ENCODE measurements at regions not wholly inside any gene's neighbourhood (a gene's known extent, or its start where the extent isn't known, plus 50 kb on each side); places are given as distances from the start of the nearest gene placed in this dataset.

- no peaks in the 10 kb centered on the region for H3K36me3 Mint-ChIP-seq
- H3K9me3 Mint-ChIP-seq: peaks cover 0 to 3% (median 0%) of the 10 kb centered on the region in 7 donors
- no peak for DNase-seq
Observed at GRCh38 chr7:145681159-145681558, 435.4 kb upstream of the CNTNAP2 start.

GRCh38 chr7:145665499-145666258, 450.9 kb upstream of the CNTNAP2 start:
- no peaks in the 10 kb centered on the region for H3K79me2 ChIP-seq (ENCODE audit: insufficient read depth, low read length)
- H3K27ac Mint-ChIP-seq: no peak overlapping the region
- no peak for TF ChIP-seq CTCF (IDR thresholded peaks at IDR 0.05)

More at GRCh38 chr7:145681159-145681558, 435.4 kb upstream of the CNTNAP2 start:
- H3K4me3 ChIP-seq (replicated peaks in 1 of 3; ENCODE audit: low read depth in 2 of 3, low read length in 3 of 3): no peak overlapping the region
- Mint-ChIP-seq H3K27ac (no peak overlapping the region), H3K4me1 (no peaks in the 10 kb centered on the region), H3K27me3 (ENCODE audit: low read depth in 3 of 3) (peaks cover 0 to 2% (median 0%) of the 10 kb centered on the region in 3 donors), H3K4me3 (no peak overlapping the region)
- no peak overlapping the region for H3K4me2 ChIP-seq (replicated peaks; ENCODE audit: extremely low read depth, low read length, poor library complexity, severe bottlenecking)
- intact Hi-C loops (cut with micrococcal nuclease): no loop called here
- no peaks in the 10 kb centered on the region for H3K36me3 ChIP-seq (replicated peaks in 1 of 2; ENCODE audit: control insufficient read depth in 1 of 2, insufficient read depth in 2 of 2, low read length in 2 of 2)
- H4K20me1 ChIP-seq (ENCODE audit: insufficient read depth, low read length): no peaks in the 10 kb centered on the region
- H3K9me3 ChIP-seq (replicated peaks in 1 of 2; ENCODE audit: control insufficient read depth in 1 of 2, insufficient read depth in 1 of 2, low read length in 2 of 2): peaks cover 0 to 10% of the 10 kb centered on the region in 2 donors
- H2AFZ ChIP-seq (ENCODE audit: insufficient read depth, low read depth, low read length, poor library complexity, severe bottlenecking): no peak overlapping the region
- no peaks in the 10 kb centered on the region for H3K27me3 ChIP-seq (ENCODE audit: control insufficient read depth in 2 of 2, insufficient read depth in 2 of 2, low read length in 2 of 2)
- H3K9ac ChIP-seq (ENCODE audit: insufficient read depth, low read length, poor library complexity, severe bottlenecking): no peak overlapping the region
- H3K27ac ChIP-seq (ENCODE audit: low read depth in 1 of 2, low read length in 2 of 2): no peak overlapping the region
- no peaks in the 10 kb centered on the region for H3K4me1 ChIP-seq (ENCODE audit: control insufficient read depth in 1 of 2, insufficient read depth in 2 of 2, low read length in 2 of 2)
- no peaks in the 10 kb centered on the region for H3K79me2 ChIP-seq (ENCODE audit: insufficient read depth, low read length)
- TF ChIP-seq CTCF (IDR thresholded peaks at IDR 0.05): no peak

More at GRCh38 chr7:145665499-145666258, 450.9 kb upstream of the CNTNAP2 start:
- Mint-ChIP-seq H3K4me3 (no peak overlapping the region), H3K27me3 (ENCODE audit: low read depth in 3 of 3) (peaks cover 0 to 2% (median 0%) of the 10 kb centered on the region in 3 donors), H3K4me1 (no peaks in the 10 kb centered on the region), H3K9me3 (peaks cover 0 to 13% (median 6%) of the 10 kb centered on the region in 7 donors), H3K36me3 (no peaks in the 10 kb centered on the region)
- Histone ChIP-seq H3K9me3 (replicated peaks in 1 of 2; ENCODE audit: control insufficient read depth in 1 of 2, insufficient read depth in 1 of 2, low read length in 2 of 2) (peaks cover 0 to 4% of the 10 kb centered on the region in 2 donors), H3K27me3 (ENCODE audit: control insufficient read depth in 2 of 2, insufficient read depth in 2 of 2, low read length in 2 of 2) (no peaks in the 10 kb centered on the region), H3K36me3 (replicated peaks in 1 of 2; ENCODE audit: control insufficient read depth in 1 of 2, insufficient read depth in 2 of 2, low read length in 2 of 2) (no peaks in the 10 kb centered on the region), H4K20me1 (ENCODE audit: insufficient read depth, low read length) (no peaks in the 10 kb centered on the region), H2AFZ (ENCODE audit: insufficient read depth, low read depth, low read length, poor library complexity, severe bottlenecking) (no peak overlapping the region), H3K9ac (ENCODE audit: insufficient read depth, low read length, poor library complexity, severe bottlenecking) (no peak overlapping the region), H3K27ac (ENCODE audit: low read depth in 1 of 2, low read length in 2 of 2) (no peak overlapping the region), H3K4me1 (ENCODE audit: control insufficient read depth in 1 of 2, insufficient read depth in 2 of 2, low read length in 2 of 2) (no peaks in the 10 kb centered on the region), H3K4me2 (replicated peaks; ENCODE audit: extremely low read depth, low read length, poor library complexity, severe bottlenecking) (no peak overlapping the region), H3K4me3 (replicated peaks in 1 of 3; ENCODE audit: low read depth in 2 of 3, low read length in 3 of 3) (no peak overlapping the region)
- 100% methylated on average over 2 of the region's 3 CpGs for WGBS (ENCODE audit: insufficient coverage)
- no peak for DNase-seq
- intact Hi-C loops (cut with micrococcal nuclease): no loop called here
